Pons (tissue), 1 donor: ENCODE measurements at regions not wholly inside any gene's neighbourhood (a gene's known extent, or its start where the extent isn't known, plus 50 kb on each side); places are given as distances from the start of the nearest gene placed in this dataset.
A peak's percentile ranks its signal among the peaks of the same experiment; 100 is the strongest.
"Not testable (repeated sequence)": the region's sequence is repeated elsewhere in the genome, so short reads cannot be mapped to it uniquely, and the experiment has no call there.

ENCODE experiments used
- DNase-seq: peaks from one replicate; pipeline ENCODE4 v3.0.0-alpha.2; 2016; ENCODE audit warnings: low spot score

DNA sequence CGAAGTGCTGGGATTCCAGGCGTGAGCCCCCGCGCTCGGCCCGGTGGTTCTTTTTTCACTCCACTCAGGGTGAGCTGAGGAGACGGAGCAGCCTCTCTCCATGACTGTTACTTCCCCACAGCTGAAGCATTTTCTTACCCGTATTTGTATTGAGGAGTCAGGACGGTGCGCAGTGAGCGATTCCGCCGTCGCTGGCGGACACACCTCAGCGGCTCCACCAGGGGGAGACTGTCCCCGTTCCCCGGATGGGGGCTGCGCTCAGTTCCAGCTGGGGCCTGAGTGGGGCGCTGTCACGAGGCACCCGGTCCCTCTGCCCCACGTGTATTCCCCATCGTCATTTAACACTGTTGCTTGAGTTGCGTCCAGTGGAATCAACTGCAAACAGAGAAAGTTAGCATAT is 844.0 kb upstream of the FRG1 start:
- DNase-seq = no peak

- no peak for DNase-seq
These were observed 841.6 kb upstream of the FRG1 start for GRCh38 chr4:189098932-189099696.

DNA sequence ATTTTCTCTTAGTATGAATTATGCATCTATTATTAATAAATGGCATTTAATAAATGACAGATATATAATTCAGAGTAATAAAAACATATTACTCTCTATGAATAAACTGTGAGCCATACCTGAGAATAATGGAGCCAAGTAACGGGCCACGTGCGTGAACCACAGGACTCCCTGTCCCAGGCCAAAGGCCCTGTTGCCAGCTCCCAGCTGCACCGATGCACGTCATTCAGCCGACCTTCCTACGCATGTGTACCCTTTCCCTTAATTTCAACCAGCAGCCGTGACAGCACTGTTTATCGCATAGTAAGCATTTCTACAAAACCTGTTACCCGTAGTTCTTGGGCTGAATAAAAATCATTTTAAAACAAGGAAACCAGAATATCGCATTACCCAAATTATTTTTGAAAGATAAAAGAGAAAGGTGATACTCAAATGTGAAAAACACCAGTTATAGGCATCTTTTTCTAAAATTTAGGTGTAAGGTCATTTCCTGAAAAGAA is 827.2 kb upstream of the FRG1 start:
- no peak for DNase-seq

DNA sequence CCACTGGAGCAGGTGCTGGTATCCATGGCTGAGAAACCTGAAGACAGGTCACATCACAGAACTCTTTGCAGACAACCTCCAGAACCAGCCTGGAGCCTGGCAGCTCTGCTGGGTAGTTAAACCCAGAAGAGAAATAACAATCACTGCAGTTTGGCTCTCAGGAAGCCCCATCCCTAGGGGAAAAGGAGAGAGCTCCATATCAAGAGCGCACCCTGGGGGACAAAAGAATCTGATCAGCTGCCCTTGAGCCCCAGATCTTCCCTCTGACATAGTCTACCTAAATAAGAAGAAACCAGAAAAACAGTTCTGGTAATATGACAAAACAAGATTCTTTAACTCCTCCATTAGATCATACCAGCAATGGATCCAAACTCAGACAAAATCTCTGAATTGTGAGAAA is 823.2 kb upstream of the FRG1 start:
- no peak for DNase-seq

GRCh38 chr4:189121336-189121735 is 819.3 kb upstream of the FRG1 start:
- no peak for DNase-seq

- peak; percentile 50 for DNase-seq
These were observed 816.4 kb upstream of the FRG1 start for GRCh38 chr4:189124149-189124758.

GRCh38 chr4:189124791-189125190 is 815.9 kb upstream of the FRG1 start:
- DNase-seq = no peak

- no peak for DNase-seq
These were observed 814.6 kb upstream of the FRG1 start for GRCh38 chr4:189126040-189126439.

- no peak for DNase-seq
These were observed 812.3 kb upstream of the FRG1 start for GRCh38 chr4:189128341-189128740.

DNA sequence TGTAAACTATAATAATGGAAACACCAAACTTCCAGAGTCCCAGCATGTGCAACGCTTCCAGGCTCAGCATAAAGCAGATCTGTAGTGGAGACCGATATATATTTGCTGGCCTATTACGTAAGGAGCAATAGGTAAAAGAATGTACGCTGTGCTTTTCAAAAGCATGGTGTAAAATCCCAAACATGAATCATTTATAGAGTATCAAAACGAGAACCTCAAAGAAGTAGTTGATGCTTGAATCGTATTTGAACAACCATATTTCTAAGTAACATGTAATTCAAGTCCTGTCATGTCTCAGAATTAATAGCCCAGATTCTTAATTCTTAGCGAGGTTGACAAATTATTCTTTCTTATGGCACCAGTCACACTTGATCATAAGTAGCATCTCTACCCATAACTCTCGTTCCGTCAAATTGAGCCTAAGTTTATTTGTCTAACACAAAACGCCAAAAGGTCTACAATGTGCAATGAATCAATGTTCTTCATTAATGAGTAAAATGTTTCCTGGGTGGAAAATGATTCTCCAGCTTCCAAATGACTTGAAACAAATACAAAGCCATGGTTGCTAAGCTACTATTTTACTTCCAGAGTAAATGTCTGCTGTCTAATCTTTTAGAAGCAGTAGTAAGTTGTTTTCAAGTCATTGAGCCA is 811.5 kb upstream of the FRG1 start:
- DNase-seq = no peak

DNA sequence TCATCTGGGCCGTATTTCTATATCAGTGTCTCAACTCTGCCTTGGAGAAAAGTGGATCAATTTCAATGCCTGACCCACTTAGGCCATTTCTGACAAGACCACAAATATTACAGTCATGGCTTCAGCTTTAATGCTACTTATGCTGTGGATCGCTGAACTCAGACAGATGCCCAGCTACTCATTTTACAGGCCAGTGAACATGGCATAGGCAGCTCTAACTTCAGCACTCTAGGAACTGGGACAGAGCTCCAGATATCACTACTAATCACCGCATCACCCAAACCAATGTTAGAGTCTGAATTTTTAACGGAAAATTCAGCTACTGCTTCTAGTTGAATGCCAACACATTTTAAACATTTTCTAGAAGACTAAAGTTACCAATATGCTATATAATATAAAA is 809.6 kb upstream of the FRG1 start:
- DNase-seq = no peak

DNA sequence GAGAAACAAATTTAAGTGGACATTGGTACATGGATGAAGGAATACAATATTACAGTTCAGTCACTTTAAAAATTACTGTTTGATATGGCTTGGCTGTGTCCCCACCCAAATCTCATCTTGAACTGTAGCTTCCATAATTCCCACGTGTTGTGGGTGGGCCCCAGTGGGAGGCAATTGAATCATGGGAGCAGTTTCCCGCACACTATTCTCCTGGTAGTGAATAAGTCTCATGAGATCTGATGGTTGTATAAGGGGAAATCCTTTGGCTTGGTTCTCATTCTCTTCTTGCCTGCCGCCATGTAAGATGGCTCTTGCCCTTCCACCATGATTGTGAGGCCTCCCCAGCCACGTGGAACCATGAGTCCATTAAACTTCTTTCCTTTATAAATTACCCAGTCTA is 804.2 kb upstream of the FRG1 start:
- no peak for DNase-seq

DNA sequence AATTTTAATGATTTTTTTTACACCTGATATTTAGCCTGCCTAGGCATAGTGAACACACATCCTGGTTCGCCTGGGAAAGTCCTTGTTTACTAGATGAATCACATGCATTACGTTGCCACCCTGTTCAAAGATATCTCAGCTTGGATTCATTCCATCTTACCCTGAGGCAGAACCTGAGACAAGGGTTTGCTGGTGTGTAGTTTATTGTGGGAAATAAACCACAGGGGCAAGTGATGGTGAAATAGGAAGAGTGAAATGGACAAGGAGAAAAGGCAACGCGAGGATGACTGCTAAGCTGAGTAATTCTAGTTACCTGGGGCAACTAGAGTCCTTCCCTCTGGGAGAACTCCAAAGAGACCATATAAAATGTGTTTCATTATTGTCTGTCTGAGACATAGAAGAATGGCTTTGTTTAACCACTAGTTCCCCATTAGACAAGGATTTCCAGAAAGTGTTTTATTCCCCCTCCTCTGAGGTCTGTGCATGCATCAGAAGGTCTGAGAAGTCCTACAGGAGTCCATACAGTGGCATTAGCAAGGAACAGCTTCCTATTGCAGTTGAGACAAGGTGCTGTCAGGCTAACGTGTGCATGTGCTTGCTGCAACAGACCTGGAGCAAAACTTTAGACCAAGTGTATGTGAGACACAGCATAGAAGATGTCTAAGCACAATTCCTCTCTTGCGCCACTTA is 797.3 kb upstream of the FRG1 start:
- DNase-seq = no peak

- no peak for DNase-seq
These were observed 793.4 kb upstream of the FRG1 start for GRCh38 chr4:189147005-189147929.

DNA sequence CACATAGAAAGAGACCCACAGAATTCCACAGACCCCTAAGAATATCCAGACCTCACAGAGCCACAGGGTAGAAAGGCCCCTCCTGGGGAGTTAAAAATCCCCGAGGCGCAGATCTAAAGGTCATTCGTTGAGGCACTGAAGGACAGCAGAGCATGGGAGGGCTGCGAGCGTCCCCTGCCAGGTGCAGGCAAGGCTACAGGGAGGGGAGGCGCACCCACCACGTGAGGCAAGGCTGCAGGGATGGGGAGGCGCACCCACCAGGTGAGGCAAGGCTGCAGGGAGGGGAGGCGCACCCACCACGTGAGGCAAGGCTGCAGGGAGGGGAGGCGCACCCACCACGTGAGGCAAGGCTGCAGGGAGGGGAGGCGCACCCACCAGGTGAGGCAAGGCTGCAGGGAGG is 785.6 kb upstream of the FRG1 start:
- not testable (repeated sequence) for DNase-seq

- no peak for DNase-seq
These were observed 778.4 kb upstream of the FRG1 start for GRCh38 chr4:189162073-189162789.

DNA sequence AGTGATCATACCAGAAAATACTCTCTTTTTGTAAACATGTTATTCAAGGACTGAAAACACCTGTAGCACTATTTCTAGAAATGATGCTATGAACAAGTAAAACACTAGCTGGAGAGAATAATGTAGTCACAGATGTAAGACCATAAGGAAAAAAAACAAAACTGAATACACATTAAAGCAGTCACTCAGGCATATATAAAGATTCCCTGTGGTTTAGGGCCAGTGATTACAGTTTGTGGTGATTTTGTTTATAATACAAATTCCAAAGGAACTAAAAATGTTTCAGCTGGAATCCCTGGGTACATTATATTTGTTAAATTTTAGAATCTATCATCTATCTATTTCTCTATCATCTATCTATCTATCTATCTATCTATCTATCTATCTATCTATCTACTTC is 777.8 kb upstream of the FRG1 start:
- no peak for DNase-seq

GRCh38 chr4:189176002-189176401 is 764.7 kb upstream of the FRG1 start:
- DNase-seq = no peak

DNA sequence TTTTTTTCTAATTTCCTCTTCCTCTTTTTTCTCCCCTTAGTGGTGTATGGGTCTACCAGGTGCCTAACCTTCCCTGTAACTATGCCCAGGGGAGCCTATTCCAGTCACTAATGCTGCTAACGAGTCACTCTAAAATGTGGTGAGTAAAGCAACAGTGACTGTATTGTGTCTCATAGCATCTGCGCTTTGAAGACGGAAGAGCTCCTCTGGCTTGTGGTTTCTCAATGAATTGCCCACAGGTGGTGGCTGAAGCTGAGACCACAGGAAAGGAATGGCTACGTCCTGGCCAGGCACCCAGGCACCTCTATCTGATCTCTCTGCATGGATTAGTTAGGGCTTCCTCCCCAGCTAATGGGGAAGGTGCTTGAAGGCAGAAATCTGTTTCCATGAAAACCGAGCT is 763.5 kb upstream of the FRG1 start:
- no peak for DNase-seq

GRCh38 chr4:189178125-189178746 is 762.4 kb upstream of the FRG1 start:
- DNase-seq = no peak
